K562 (cell line): ENCODE measurements at regions not wholly inside any gene's neighbourhood (a gene's known extent, or its start where the extent isn't known, plus 50 kb on each side); places are given as distances from the start of the nearest gene placed in this dataset.
"Not testable (repeated sequence)": the region's sequence is repeated elsewhere in the genome, so short reads cannot be mapped to it uniquely, and the experiment has no call there.

ENCODE experiments used
- NR3C1 ChIP-seq: sonication (generic); formaldehyde crosslinking; IDR thresholded peaks from 2 replicates; pipeline ENCODE4 v1.8.1; 2022; ENCODE audit warnings: missing genetic modification reagents
- TCF7L2 ChIP-seq: fragments of 150-350 bp; IDR thresholded peaks from 2 replicates; pipeline ENCODE4 v1.6.1; 2016; ENCODE audit warnings: low read depth, mild to moderate bottlenecking, low read length, moderate library complexity
- TFAP4 ChIP-seq: sonication (generic); formaldehyde crosslinking; IDR thresholded peaks from 2 replicates; pipeline ENCODE4 v1.8.0; 2022; ENCODE audit warnings: missing genetic modification reagents, mild to moderate bottlenecking, moderate library complexity, borderline replicate concordance

DNA sequence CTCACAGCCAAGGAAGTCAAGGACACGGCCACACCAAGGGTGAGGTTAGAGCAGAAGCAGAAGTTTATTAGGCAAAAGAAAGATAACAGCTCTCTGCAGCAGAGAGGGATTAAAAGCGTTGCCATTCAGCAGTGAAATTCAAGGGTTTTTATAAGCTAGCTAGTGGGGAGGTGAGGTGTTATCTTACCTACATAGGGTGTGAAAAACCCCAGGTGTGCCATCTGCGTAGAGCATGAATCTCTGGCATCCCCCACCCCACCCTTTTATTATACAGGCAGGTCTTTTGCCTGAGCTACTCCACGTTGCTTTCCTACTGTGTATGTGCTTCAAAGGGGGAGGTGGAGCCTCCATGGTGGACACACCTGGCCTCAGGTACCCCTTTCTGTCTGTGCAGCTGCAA, 135.4 kb downstream of the ARHGAP11B start:
- TF ChIP-seq NR3C1 (CRISPR knock-in tag); TFAP4 (CRISPR knock-in tag); TCF7L2: not testable (repeated sequence)
